Panc1 (cell line): ENCODE measurements at regions not wholly inside any gene's neighbourhood (a gene's known extent, or its start where the extent isn't known, plus 50 kb on each side); places are given as distances from the start of the nearest gene placed in this dataset.

Source experiments
- ATAC-seq: fragments of 200-7000 bp; cut with Tn5 transposase; 2 replicates; pipeline ENCODE4 v1.9.1; 2020; ENCODE audit warnings: mild to moderate bottlenecking, moderate library complexity
- BruUV-seq: library from RNA; stranded (reverse); fragments of 400-500 nt; replicated peaks from 2 replicates; lab custom pipeline; 2021; lab: Mats Ljungman, UMichigan
- CTCF ChIA-PET: fragments of 300-600 bp; sonication (Branson Sonifier 250); formaldehyde crosslinking; loops from one replicate; lab custom pipeline; 2022; ENCODE audit warnings: antibody characterized with exemption; lab: Charles Lee
- POLR2A ChIA-PET: fragments of 300-600 bp; sonication (Branson Sonifier 250); formaldehyde crosslinking; loops from one replicate; lab custom pipeline; 2022; ENCODE audit warnings: antibody characterized with exemption; lab: Charles Lee
- DNase-seq: peaks from one replicate; pipeline ENCODE4 v3.0.0-alpha.2; 2010; ENCODE audit warnings: low read depth, low spot score
- H3K27ac ChIP-seq: 2 replicates; pipeline ENCODE4 v1.5.1; 2011; ENCODE audit warnings: mild to moderate bottlenecking, low read length, inconsistent platforms
- H3K27me3 ChIP-seq: fragments of 200-500 bp; sonication (Bioruptor generic); 2 replicates; pipeline ENCODE4 v1.6.0; 2014; ENCODE audit warnings: low read length, inconsistent platforms; ENCODE audit not compliant: control insufficient read depth, insufficient read depth
- H3K36me3 ChIP-seq: fragments of 200-500 bp; sonication (Bioruptor generic); 2 replicates; pipeline ENCODE4 v1.5.1; 2014; ENCODE audit warnings: inconsistent platforms, mild to moderate bottlenecking, low read length, moderate library complexity; ENCODE audit not compliant: control insufficient read depth, insufficient read depth
- H3K4me1 ChIP-seq: 2 replicates; pipeline ENCODE4 v1.5.1; 2011; ENCODE audit warnings: inconsistent platforms, mild to moderate bottlenecking, low read length, moderate library complexity; ENCODE audit not compliant: control insufficient read depth, insufficient read depth
- H3K4me3 ChIP-seq, 2 experiments: 2 replicates each; pipeline ENCODE4 v1.5.1; 2011 to 2012; ENCODE audit warnings: low read depth in 2 of 2, low read length in 2 of 2, mild to moderate bottlenecking in 2 of 2, inconsistent platforms in 1 of 2, moderate library complexity in 1 of 2
- H3K9me3 ChIP-seq: fragments of 200-500 bp; sonication (Bioruptor generic); 2 replicates; pipeline ENCODE4 v1.5.1; 2014; ENCODE audit warnings: low read depth, mild to moderate bottlenecking, inconsistent platforms, low read length, moderate library complexity; ENCODE audit not compliant: control insufficient read depth, insufficient read depth
- POLR2AphosphoS5 ChIP-seq: IDR thresholded peaks from 2 replicates; pipeline ENCODE4 v1.6.1; 2012; ENCODE audit warnings: mild to moderate bottlenecking, low read depth, low read length, moderate library complexity
- SIN3A ChIP-seq: IDR thresholded peaks from 2 replicates; pipeline ENCODE4 v1.6.1; 2012; ENCODE audit warnings: low read depth, mild to moderate bottlenecking, low read length, moderate library complexity, borderline replicate concordance; ENCODE audit not compliant: insufficient read depth
- TCF7L2 ChIP-seq: IDR thresholded peaks from 2 replicates; pipeline ENCODE4 v1.6.1; 2011; ENCODE audit warnings: mild to moderate bottlenecking, low read depth, low read length, inconsistent platforms
- in situ Hi-C: cut with HindIII; loops from 2 replicates; pipeline ENCODE4 v1.10.0; 2016; ENCODE audit warnings: low sequenced_read_pairs, low pct_unique_long_range_greater_than_20kb
- intact Hi-C: fragments of 100-400 bp; cut with micrococcal nuclease; formaldehyde crosslinking; loops from one replicate; pipeline ENCODE4 v1.10.0; 2022; ENCODE audit not compliant: unreplicated experiment
- TF ChIP-seq, protein P1 (sequence below), 2 experiments: IDR thresholded peaks; 2 replicates each; pipeline ENCODE4 v1.6.1; 2011 to 2012; ENCODE audit warnings: low read depth in 2 of 2, control low read depth in 1 of 2, low read length in 1 of 2, mild to moderate bottlenecking in 1 of 2, moderate library complexity in 1 of 2; ENCODE audit not compliant: insufficient read depth in 1 of 2
- TF ChIP-seq, protein P2 (sequence below): fragments of 450-650 bp; IDR thresholded peaks from 2 replicates; pipeline ENCODE4 v1.5.1; 2017; ENCODE audit warnings: mild to moderate bottlenecking

DNA sequence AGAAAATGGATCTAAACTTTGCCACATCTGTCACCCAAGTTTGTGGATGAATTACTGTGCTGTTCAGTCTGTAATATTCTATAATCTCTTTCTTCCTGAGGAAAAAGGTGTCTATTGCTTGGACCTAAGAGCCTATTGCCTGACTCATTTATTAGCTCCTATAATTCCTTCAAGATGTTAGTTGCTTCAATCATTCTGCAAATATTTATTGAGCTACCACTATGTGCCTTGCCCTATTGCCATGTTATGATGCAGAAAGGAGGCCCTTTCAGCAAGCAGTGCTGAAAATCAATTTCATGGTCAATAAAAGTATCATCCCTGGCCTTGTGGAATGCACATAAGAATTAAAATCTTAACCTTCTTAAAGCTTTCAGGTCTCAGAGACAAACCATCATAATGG lies 113.6 kb downstream of the CCER1 start:
- BruUV-seq, result no TSS peak
- Histone ChIP-seq H3K4me3 (no peak overlapping the region), H3K9me3 (no peaks in the 10 kb centered on the region), H3K4me1 (no peaks in the 10 kb centered on the region; the same call in 1 of the 2 replicates), H3K27me3 (no peaks in the 10 kb centered on the region), H3K27ac (no peak overlapping the region), H3K36me3 (no peaks in the 10 kb centered on the region)
- POLR2A ChIA-PET, result no interaction called here
- CTCF ChIA-PET, result no interaction called here
- no peak for TF ChIP-seq SIN3A
- TF ChIP-seq, protein P1, sequence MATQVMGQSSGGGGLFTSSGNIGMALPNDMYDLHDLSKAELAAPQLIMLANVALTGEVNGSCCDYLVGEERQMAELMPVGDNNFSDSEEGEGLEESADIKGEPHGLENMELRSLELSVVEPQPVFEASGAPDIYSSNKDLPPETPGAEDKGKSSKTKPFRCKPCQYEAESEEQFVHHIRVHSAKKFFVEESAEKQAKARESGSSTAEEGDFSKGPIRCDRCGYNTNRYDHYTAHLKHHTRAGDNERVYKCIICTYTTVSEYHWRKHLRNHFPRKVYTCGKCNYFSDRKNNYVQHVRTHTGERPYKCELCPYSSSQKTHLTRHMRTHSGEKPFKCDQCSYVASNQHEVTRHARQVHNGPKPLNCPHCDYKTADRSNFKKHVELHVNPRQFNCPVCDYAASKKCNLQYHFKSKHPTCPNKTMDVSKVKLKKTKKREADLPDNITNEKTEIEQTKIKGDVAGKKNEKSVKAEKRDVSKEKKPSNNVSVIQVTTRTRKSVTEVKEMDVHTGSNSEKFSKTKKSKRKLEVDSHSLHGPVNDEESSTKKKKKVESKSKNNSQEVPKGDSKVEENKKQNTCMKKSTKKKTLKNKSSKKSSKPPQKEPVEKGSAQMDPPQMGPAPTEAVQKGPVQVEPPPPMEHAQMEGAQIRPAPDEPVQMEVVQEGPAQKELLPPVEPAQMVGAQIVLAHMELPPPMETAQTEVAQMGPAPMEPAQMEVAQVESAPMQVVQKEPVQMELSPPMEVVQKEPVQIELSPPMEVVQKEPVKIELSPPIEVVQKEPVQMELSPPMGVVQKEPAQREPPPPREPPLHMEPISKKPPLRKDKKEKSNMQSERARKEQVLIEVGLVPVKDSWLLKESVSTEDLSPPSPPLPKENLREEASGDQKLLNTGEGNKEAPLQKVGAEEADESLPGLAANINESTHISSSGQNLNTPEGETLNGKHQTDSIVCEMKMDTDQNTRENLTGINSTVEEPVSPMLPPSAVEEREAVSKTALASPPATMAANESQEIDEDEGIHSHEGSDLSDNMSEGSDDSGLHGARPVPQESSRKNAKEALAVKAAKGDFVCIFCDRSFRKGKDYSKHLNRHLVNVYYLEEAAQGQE (IDR thresholded peaks at IDR 0.05; ENCODE audit: insufficient read depth in 1 of 2, low read depth in 2 of 2, low read length in 1 of 2), result no peak
- TF ChIP-seq POLR2AphosphoS5, result no peak
- TF ChIP-seq TCF7L2, result no peak
- TF ChIP-seq, protein P2, sequence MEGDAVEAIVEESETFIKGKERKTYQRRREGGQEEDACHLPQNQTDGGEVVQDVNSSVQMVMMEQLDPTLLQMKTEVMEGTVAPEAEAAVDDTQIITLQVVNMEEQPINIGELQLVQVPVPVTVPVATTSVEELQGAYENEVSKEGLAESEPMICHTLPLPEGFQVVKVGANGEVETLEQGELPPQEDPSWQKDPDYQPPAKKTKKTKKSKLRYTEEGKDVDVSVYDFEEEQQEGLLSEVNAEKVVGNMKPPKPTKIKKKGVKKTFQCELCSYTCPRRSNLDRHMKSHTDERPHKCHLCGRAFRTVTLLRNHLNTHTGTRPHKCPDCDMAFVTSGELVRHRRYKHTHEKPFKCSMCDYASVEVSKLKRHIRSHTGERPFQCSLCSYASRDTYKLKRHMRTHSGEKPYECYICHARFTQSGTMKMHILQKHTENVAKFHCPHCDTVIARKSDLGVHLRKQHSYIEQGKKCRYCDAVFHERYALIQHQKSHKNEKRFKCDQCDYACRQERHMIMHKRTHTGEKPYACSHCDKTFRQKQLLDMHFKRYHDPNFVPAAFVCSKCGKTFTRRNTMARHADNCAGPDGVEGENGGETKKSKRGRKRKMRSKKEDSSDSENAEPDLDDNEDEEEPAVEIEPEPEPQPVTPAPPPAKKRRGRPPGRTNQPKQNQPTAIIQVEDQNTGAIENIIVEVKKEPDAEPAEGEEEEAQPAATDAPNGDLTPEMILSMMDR, result no peak
- in situ Hi-C loops, result no loop called here
- DNase-seq, result no peak
- intact Hi-C loops, result no loop called here
- ATAC-seq, result no peak

DNA sequence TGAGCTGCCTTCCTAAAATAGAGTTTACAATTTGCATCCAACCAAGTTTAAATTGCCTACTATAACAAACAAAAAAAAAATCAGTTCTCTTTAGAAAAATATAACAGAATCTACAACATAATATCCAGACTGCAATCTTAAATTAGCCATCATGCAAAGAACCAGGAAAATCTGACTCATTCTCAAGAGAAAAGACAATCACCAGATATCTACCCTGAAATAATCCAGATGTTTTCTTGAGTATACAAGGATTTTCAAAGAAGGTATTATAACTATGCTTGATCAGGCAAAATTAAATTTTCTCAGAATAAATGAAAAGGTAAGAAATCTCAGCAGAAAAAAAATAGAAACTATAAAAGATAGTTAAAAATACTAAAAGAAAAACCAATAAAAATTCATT lies 115.6 kb downstream of the CCER1 start:
- Histone ChIP-seq H3K27me3 (no peaks in the 10 kb centered on the region), H3K4me3 (no peak overlapping the region), H3K36me3 (no peaks in the 10 kb centered on the region), H3K27ac (no peak overlapping the region), H3K9me3 (no peaks in the 10 kb centered on the region), H3K4me1 (no peaks in the 10 kb centered on the region; the same call in 1 of the 2 replicates)
- in situ Hi-C loops, result no loop called here
- POLR2A ChIA-PET, result no interaction called here
- DNase-seq, result no peak
- BruUV-seq, result no TSS peak
- intact Hi-C loops, result no loop called here
- TF ChIP-seq SIN3A (no peak), POLR2AphosphoS5 (no peak), TCF7L2 (no peak)
- TF ChIP-seq, protein P2, result no peak
- TF ChIP-seq, protein P1 (IDR thresholded peaks at IDR 0.05; ENCODE audit: insufficient read depth in 1 of 2, low read depth in 2 of 2, low read length in 1 of 2), result no peak
- CTCF ChIA-PET, result no interaction called here
- no peak for ATAC-seq
